ENCODE measurements at regions not wholly inside any gene's neighbourhood (a gene's known extent, or its start where the extent isn't known, plus 50 kb on each side); places are given as distances from the start of the nearest gene placed in this dataset.

- CTCF ChIA-PET, result no interaction called here
- peak overlapping the region; percentile 3; the same call in 1 of the 2 replicates for H3K4ac ChIP-seq (ENCODE audit: low read depth, low read length)
- H3K23ac ChIP-seq (ENCODE audit: low read depth, low read length), result no peak overlapping the region
- intact Hi-C loops (cut with micrococcal nuclease), result no loop called here
- dilution Hi-C loops (cut with HindIII; ENCODE audit: low sequenced_read_pairs, unreplicated experiment), result no loop called here
- H2AK5ac ChIP-seq (ENCODE audit: low read depth, low read length), result no peak overlapping the region
- peak overlapping the region; percentile 49; the same call in 1 of the 2 replicates for H3K18ac ChIP-seq (ENCODE audit: low read depth, low read length)
- no peak for DNase-seq
- no peak overlapping the region for H4K91ac ChIP-seq (ENCODE audit: insufficient read depth, low read depth, low read length)
- H3K79me1 ChIP-seq (ENCODE audit: low read depth in 1 of 2, low read length in 2 of 2), result no peaks in the 10 kb centered on the region
- H3K4me3 ChIP-seq (ENCODE audit: insufficient read depth, low read depth, low read length), result no peak overlapping the region
- H3K9ac ChIP-seq (ENCODE audit: low read depth, low read length), result no peak overlapping the region
- no peaks in the 10 kb centered on the region for H3K36me3 ChIP-seq (ENCODE audit: control insufficient read depth, insufficient read depth, low read length)
- no peak overlapping the region for H2BK15ac ChIP-seq (ENCODE audit: low read depth, low read length)
- H3K14ac ChIP-seq (replicated peaks; ENCODE audit: low read depth, low read length), result no peak overlapping the region
- H3K9me1 ChIP-seq (ENCODE audit: insufficient read depth, low read length), result peaks cover 4% of the 10 kb centered on the region
- H4K5ac ChIP-seq (ENCODE audit: low read depth, low read length), result peak overlapping the region; percentile 29; the same call in 1 of the 2 replicates
- no peak overlapping the region for H4K8ac ChIP-seq (ENCODE audit: low read depth in 2 of 2, low read length in 2 of 2)
- WGBS, 2 experiments (ENCODE audit: extremely low coverage in 2 of 2, insufficient read length in 1 of 2), result no CpG with 5 or more reads among the region's 6 CpGs
- H2BK20ac ChIP-seq (ENCODE audit: low read depth, low read length), result peak overlapping the region; percentile 35; the same call in 1 of the 2 replicates
- POLR2A ChIA-PET (ENCODE audit: unreplicated experiment), result no interaction called here
- H2BK5ac ChIP-seq (ENCODE audit: low read depth, low read length, poor library complexity, severe bottlenecking), result no peak overlapping the region
- H3K4me2 ChIP-seq (ENCODE audit: low read depth, low read length), result no peak overlapping the region
- BruUV-seq (replicated peaks), result no TSS peak
- TF ChIP-seq POLR2A (IDR thresholded peaks at IDR 0.05; ENCODE audit: low read depth, low read length) (no peak), FOS (IDR thresholded peaks at IDR 0.05; ENCODE audit: low read depth, low read length) (no peak), ELK1 (IDR thresholded peaks at IDR 0.05; ENCODE audit: borderline replicate concordance, low read depth, low read length) (no peak), RAD21 (IDR thresholded peaks at IDR 0.05; ENCODE audit: low read length) (no peak), CHD1 (IDR thresholded peaks at IDR 0.05; ENCODE audit: low read depth, low read length) (no peak), NFE2L2 (IDR thresholded peaks at IDR 0.05; ENCODE audit: low read depth, low read length) (no peak), RFX5 (IDR thresholded peaks at IDR 0.05; ENCODE audit: low read depth, low read length) (no peak), MXI1 (IDR thresholded peaks at IDR 0.05; ENCODE audit: borderline replicate concordance, low read depth, low read length) (no peak)
- H3K9me3 ChIP-seq (ENCODE audit: control insufficient read depth, insufficient read depth, low read length), result no peaks in the 10 kb centered on the region
- no peaks in the 10 kb centered on the region for H3K27me3 ChIP-seq (ENCODE audit: control insufficient read depth, insufficient read depth, low read length)
- no peak overlapping the region for H3K56ac ChIP-seq (ENCODE audit: extremely low read depth, insufficient read depth, low read length)
- no peak overlapping the region for H2AK9ac ChIP-seq (replicated peaks; ENCODE audit: low read depth, low read length, poor library complexity)
- peaks cover 10% of the 10 kb centered on the region for H3K4me1 ChIP-seq (ENCODE audit: control insufficient read depth, insufficient read depth, low read length)
- no peak for ATAC-seq (ENCODE audit: low read depth)
- no peak overlapping the region for H3K27ac ChIP-seq (ENCODE audit: insufficient read depth, low read length)
- no peaks in the 10 kb centered on the region for H4K20me1 ChIP-seq (ENCODE audit: insufficient read depth, low read length)
- no peak overlapping the region for H2AFZ ChIP-seq (replicated peaks; ENCODE audit: low read length, poor library complexity)
- in situ Hi-C loops (cut with MboI; ENCODE audit: low sequenced_read_pairs), result no loop called here
- 0 out of 2 replicates have a peak overlapping the region, but pooled peaks have one; percentile 12 for H2BK120ac ChIP-seq (ENCODE audit: low read depth, low read length)
Observed at GRCh38 chr9:86508208-86508903, 154.1 kb upstream of the TUT7 start.
